HG03196 (cell line): ENCODE measurements at regions not wholly inside any gene's neighbourhood (a gene's known extent, or its start where the extent isn't known, plus 50 kb on each side); places are given as distances from the start of the nearest gene placed in this dataset.

Experiments
- ATAC-seq: cut with Tn5 transposase; IDR thresholded peaks from one replicate; pipeline ENCODE4 v1.9.1; 2021; ENCODE audit not compliant: unreplicated experiment

DNA sequence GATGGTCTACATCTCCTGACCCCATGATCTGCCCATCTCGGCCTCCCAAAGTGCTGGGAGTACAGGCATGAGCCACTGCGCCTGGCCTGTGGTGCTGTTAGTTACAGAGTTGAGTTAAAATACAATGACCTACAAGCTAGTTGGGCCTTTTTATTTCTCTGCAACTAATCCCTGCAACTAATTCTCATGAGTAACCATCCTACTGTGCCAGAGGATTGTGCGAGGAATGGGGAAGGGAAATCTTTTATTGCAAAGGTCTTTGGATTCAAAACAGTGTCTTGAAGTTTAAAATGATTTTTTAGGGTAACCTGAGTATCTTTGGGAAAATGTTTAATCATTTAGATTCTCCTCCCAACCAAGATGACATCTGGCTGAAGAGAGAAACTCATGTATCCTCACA, 88.8 kb upstream of the RMDN2 start:
- ATAC-seq = no peak

DNA sequence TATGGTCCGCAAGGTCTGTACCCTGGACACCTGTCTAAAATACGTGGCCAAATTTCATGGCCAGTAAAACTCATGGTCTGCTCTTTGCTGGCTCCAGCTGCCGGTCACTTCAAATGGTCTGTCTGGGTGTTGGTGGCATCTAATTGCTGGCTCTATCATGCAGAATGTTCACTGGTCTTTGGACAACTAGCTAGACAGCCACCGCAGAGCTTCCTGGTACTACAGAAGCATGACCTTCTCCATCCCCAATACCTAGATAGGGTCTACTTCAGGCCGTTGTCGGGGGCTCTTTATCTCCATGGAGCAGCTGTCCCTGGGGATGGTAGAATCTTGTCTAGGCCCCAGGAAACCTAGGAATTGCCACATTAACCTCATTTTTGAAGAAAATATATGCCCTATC, 88.4 kb upstream of the RMDN2 start:
- ATAC-seq = no peak

DNA sequence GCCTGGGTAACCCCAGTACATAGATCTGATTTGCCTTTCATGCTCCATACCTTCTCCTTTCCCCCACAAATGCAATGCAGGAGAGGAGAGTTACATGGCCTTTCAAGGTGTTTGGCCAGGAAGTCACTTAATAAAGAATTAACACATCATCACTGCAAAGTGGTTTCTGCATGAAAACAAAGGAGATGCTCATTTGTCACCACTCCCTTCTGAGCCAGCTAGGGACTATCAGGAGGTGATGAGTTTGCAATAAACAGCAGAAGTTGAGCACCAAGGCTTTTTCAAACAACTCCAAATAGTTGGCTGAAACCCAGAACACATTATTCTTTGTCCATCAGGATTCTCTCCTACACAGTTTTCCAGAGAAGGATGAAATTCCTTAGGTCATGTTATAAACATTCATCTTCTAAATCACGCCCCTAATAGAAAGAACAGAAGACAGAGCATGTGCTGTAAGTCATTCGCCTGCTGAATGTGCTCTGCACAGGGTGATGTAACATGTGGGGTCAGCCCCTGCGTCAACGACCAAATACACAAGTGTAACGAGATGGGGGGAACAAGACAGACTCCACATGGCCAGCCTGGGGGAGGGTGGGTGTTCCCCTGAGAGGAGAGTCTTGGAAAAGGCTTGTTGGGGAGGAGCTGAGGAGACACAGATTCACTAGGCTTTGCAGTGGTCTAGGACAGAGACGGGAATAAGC, 87.3 kb upstream of the RMDN2 start:
- no peak for ATAC-seq

DNA sequence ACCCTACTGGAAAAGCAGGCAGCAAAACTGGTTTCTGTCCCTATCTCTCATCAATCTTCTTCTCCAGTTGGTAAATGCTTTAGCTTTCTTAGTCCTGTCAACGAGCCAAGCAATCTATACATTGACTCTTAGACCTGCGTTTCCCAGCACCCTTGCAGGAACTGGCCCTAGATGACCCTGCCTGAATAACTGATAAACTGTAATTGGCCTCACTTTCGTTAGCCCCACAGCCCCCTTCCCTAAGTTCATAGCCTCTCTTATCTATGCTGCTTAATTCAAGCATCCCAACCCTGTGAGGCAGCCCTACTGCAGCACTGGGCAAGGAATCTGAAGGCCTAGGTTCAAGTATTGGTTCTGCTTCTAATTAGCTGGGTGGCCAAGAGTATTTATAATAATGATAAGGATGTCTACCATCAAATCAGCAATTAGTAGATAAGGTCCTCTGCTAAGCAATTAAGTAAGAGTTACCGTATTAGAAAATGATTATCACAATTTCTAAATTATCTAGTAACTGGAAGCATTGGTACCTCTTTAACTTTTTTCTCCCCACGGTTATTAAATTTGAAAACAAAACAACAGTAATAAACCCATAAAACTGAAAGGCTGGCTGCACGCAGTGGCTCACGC, 86.4 kb upstream of the RMDN2 start:
- no peak for ATAC-seq

DNA sequence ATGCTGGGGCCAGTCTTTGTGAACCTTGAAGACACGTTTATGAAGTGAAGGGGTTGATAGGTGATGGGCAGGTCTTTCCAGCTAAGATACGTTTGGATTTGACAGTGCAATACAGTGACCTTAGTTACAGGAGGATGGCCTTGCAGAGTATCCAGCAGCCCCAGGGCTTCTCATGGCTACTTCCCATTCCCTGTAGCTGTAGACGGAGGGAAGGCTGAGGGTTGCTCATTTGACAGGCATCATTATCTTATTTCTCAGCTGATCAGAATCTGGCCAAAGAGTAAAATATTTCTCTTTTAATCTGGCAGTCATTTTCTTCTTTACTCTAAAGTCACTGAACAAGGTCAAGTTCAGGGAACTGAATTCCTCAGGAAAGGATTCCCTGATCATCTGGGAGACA, 85.1 kb upstream of the RMDN2 start:
- ATAC-seq = no peak

DNA sequence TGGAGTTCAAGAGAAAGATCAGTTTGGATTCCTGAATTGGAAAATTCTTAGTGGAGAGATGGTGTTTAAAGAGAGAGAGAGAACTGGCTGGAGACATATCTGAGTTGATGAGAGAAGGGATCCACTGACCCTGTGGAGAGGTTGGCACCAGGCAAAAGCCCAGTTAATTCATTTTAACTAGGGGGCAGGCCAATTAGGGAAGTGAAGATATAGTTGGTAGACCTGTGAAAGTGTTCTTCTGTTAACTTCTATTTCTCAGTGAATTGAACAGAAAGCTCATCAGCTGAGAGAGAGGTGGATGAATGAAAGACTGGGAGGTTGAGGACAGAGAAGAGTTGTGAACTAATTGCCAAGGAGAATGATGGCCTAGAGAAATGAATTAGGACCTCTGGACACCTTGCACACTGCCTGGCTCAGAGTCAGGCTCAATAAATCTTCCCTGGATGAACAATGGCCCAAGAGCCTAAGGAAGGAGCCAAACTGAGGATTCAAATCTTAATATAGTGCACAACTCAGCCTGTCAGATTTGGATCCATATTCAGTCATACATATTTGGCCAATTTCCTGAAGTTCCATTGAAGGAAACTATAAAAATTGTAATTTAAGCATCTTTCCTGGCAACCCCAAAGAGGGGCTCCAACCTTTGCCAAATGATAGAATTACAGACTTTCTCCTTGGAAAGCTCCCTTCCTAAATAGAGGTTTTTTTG, 82.2 kb upstream of the RMDN2 start:
- ATAC-seq = no peak

DNA sequence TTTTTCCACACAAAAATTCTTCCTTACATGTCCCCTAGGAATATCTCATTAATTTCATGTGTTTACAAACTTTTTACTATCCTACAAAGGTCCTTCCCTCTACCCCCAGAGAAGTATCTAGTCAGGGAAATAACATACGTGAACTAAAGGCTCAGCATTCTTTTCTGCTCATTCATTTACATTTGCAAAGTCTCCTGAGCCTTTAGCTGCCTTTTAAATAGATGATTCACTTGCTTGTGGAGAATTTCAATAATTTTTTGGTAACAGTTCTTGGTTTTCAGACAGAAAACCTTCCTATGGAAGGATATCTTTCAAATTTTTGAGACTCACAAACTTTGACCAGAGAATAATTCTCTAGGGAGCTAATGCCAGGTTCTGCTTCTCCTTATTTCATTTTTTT, 81.5 kb upstream of the RMDN2 start:
- no peak for ATAC-seq

DNA sequence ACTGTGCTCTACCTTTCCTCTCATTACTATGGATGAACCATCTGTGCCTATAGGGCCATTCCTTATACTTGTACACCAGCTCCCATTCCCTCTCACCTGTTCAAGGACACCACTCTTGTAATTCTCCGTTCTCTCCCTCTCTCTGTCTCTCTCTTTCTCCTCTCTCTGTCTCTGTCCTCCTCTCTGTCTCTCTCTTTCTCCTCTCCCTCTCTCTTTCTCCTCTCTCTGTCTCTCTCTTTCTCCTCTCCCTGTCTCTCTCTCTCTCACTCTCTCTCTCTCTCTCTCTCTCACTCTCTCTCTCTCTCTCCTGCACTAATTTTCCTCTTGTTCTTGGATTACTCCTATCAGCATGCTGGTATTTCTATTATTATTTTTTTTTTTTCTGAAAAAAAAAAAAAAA, 78.9 kb upstream of the RMDN2 start:
- no peak for ATAC-seq

DNA sequence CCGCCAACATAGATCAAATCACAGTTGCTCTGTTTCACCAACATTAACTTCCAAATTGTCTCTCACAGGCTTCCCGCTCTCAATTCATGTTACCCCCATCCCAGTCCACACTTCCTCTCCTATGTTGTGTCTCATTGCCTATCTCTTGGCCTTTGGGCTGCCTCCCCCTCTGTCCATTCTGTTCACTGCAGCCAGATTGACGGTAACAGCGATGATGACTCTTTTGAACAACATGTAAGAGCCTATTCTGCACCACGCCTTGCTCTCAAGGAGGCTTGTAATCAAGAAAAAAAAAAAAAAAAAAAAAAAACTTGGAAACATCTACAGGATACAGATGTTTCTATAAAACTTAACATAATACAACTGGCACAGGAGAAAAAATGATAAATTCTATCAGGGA, 77.3 kb upstream of the RMDN2 start:
- no peak for ATAC-seq

DNA sequence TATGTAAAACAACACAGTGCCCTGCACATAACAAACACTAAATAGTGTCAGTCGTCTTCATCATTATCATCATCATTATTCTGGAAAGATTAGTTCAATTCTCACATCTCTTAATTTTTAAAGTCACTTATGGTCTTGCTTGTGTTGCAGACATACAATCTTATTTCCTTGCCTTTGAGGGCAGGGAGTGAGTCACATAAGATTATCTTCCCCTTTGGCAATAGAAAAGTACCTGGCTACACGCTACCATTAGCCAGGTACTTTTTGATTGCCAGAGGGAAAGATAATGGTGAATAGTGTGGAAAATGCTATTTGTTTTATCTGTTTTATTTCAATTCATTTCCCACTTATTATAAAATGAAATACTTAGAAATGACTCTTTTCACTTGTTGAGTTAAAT, 76.6 kb upstream of the RMDN2 start:
- no peak for ATAC-seq

DNA sequence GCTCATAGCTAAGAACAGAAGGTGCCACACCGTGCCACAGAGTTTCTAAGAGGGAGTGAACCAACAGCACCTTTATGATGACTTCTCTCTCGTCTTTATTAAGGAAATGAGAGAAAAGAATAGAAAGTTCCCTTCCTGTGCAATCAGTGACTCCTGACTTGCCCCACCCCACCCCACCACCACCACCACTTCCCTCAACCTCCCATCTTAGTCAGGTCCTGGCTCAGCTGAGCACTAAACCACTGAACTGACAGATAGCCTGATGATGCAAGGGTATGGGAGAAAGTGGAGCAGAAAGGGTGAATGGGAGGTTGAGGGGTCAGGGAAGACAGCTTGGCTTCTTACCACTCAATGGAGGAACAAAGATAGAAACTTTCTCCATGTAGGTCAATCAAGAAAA, 75.2 kb upstream of the RMDN2 start:
- no peak for ATAC-seq

DNA sequence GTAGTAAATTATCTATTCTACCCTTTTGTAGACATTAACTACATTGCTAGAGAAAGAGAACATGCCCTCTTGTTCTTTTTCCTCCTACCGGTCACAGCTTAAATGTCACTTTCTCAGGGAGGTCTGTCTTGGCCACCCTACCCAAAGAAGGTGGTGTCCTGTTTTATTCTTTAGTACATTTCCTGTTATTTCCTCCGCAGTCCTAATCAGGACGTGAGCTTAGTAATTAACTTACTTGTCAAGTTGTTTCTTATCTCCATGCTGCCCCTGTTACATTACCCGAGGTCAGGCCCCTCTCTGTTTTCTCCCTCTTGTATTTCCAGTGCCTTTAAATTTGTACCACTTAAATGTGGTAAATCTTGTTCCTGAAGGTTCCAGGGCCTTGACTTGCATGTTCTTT, 73.7 kb upstream of the RMDN2 start:
- peak; percentile 29 for ATAC-seq

DNA sequence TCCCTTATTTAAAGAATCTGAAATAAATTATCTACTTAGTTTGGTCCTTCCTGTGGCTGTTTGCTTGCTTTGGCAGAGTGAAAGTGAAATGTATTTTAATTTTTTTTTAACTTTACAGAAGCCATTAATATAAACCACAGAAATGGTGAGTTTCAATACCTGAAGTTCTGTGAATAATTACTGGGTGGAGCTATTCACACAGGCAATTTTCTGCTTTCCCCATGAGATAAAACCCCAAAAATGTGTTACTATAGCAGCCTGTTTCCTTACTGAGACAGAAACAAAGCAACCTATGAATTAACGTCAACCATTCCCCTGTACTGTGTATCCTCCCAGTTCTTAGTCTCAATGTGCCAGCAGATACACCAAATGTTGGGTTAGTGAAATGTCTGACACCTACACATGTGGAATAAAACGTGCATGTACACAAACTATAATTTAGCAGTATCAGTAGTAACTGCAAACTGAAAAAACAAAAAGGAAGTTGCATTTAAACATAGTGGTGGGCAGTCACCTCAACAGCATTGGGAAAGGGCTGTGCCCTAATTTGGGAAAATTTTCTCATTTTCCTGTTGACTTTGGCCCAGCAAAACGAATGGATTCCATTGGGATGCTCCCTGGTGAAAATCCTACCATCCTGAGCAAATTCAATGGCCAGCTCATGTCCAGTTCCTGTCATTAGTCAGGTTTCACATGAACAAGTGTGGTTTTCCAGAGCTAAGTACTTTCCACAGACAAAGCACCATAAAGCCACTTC, 73.1 kb upstream of the RMDN2 start:
- ATAC-seq = peak; percentile 60

DNA sequence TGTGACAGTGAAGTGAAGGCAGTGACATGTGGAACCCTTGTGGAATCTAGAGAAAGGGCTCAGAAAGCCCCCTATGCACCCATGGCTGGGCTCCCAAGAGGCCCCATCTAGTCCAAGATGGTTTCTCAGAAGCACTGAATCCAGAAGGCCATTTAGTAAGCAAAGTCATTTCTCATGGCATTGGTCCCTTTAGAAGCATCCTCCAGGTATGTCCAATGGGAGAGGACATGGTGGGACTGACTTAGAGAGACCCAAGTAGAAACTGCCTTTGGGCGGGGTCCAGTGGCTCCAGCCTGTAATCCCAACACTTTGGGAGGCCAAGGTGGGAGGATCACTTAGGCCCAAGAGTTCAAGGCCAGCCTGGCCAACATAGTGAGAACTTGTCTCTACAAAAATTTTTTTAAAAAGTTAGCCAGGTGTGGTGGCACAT, 72.5 kb upstream of the RMDN2 start:
- ATAC-seq = no peak

DNA sequence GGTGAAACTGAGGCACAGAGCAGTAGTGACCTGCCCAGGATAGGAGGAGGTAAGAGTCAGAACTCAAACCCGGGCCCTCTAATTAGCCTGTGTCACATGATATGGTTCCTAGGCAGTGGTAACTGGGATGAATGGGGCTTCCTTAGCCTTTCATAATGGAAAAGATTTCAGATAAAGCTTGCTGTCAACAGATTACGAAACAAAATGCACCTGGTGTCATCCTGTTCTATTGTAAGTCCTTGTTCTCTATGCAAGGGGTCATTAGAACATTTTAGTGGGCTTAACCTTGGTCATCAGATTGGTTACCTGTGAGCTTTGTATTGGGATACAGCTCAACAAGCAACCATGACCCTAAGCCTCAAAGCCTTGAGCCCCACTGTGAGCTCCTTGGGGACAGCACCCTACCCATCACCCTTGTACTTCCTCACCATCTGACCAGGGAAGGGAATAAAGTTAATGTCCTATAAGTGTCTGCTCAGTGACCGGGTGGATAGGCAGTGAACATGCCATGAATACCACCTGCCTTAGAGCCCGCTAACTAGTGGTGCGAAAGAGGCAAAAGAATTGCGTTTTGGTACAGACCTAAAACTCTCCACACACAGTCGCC, 70.3 kb upstream of the RMDN2 start:
- ATAC-seq = no peak

DNA sequence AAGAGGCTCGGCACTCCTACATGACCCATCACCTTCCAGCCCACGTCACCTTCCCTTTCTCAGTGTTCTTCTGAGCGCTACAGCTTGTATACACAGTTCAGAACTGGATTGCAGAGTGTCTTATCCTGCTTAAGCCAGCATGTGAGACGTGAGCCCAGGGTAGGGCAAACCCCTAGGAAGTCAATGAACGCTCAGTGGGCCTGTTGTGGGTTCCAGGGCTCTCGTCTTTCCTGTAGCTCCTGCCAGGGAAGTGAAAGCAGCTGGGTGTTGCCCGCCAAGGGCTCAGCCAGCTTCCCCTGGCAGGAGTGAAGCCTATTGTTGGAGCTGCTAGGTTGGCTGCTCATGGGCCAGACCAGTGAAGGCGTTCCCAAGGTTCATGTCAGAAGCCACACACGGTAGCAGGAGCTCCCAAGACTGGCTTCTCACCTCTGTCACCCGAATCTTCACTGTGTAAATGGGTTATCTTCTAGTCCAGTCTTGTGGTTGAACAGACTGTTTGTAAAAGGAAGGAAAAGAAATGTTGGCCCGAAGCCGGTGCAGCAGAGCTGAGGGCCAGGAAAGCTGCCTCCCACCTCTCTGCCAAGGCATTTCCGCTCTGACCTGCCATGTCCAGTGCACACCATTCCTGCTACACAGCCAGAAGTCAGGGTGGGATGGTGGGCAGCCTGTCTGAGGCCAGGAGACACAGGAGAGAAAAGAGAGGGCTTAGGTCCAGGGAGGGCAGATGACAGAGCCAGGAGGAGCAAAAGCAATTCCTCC, 69.6 kb upstream of the RMDN2 start:
- ATAC-seq = no peak

DNA sequence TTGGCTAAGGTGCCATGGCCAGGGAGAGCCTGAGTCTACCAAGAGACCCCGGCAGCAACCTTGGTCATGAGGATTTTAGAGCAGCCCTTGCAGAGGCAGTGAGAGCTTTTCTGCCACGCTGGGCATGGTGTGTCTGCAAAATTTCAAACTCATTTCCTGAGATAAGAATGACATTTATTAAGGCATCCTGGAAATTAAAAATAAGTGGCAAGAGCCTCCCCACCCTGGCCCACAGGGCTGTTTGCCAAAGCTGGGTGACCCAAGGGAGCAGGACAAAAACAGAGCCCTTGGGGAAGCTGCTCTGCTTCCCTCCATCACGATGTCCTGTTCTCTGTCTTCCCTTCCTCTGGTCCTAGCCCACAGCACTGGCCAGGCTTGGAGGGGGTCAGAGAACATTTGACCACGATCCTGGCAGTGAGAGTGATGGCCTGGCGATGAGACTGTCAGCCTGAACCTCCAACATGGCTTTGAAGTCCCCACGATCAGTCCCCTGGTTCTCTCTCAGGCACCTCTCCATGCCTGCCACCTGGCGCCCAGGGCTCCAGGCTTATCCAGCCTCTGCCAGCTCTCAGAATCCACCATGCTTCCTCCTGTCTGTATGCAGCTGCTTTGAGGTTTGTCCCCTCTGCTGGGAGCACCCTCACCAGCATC, 68.9 kb upstream of the RMDN2 start:
- no peak for ATAC-seq

DNA sequence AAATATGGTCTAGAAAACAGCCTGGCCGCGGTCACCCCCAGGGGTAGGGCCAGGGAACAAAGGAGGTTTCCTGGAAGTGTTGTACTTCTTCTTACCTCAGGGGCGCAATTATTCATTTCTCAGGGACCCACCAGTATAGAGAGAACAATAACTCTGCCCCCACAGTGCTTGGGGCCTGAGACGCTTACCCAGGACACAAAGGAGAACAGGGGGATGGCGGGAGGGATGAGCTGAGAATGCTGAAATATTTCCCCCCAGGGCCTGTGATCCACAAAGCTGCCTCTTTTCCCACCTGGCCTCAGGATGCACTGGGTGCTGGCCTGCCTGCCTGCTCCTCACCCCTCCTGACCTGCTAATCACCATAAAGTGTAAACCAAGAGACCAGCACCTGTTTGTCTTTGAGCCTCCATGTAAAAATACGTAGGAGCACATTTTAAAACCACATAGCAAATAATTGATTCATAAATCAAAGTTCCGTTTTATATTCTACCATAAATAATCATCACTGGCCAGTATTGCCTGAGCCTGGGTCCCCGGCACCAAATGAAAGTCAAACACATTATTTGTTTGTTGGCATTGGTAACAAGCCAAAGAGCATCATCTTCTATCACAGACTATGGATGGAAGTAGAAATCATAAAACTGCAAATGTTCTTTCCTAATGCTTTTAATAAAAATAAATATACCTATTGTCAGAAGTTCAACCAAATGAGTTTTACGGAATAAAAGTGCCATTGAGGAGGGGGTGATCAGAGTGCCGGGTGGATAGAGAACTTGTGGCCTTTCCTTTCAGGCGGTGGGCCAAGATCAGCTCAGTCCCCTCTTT, 67.3 kb upstream of the RMDN2 start:
- ATAC-seq = no peak

DNA sequence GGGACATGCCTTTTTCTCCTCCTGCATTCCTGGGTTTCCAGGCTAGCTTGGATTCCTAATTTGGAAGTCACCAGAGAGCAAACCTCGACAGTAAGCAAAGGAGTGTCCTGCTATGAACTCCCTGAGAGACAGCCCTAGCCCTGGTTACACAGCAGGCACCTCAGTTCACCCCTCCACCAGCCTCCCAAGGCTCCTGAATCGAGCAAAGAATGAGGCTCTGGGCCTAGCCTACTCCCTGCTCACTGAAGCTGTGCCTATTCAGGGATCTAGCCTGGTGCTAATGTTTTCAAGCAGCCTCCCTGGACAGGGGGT, 66.7 kb upstream of the RMDN2 start:
- no peak for ATAC-seq
